HEK293T (cell line): ENCODE measurements at regions not wholly inside any gene's neighbourhood (a gene's known extent, or its start where the extent isn't known, plus 50 kb on each side); places are given as distances from the start of the nearest gene placed in this dataset.

ENCODE experiments used
- CTCF ChIA-PET: fragments of 350-600 bp; formaldehyde crosslinking; extraction: SDS; loops from one replicate; lab custom pipeline; 2021; ENCODE audit warnings: antibody characterized with exemption, inconsistent platforms; lab: Yijun Ruan, JAX
- POLR2A ChIA-PET: fragments of 350-600 bp; formaldehyde crosslinking; extraction: SDS; loops from one replicate; lab custom pipeline; 2020; ENCODE audit warnings: antibody characterized with exemption, inconsistent platforms; lab: Yijun Ruan, JAX
- DNase-seq: peaks from one replicate; pipeline ENCODE4 v3.0.0; 2012; ENCODE audit warnings: mixed read lengths; ENCODE audit errors: extremely low spot score
- ARNT ChIP-seq: fragments of 450-650 bp; IDR thresholded peaks from 2 replicates; pipeline ENCODE4 v1.6.1; 2017; ENCODE audit warnings: mild to moderate bottlenecking
- BHLHE40 ChIP-seq: fragments of 450-650 bp; IDR thresholded peaks from 2 replicates; pipeline ENCODE4 v1.6.1; 2016; ENCODE audit warnings: mild to moderate bottlenecking, moderate library complexity, borderline replicate concordance
- CTBP1 ChIP-seq: fragments of 450-650 bp; IDR thresholded peaks from 2 replicates; pipeline ENCODE4 v1.6.1; 2016; ENCODE audit warnings: borderline replicate concordance
- ELF4 ChIP-seq: fragments of 450-650 bp; IDR thresholded peaks from 2 replicates; pipeline ENCODE4 v1.6.1; 2017; ENCODE audit warnings: antibody characterized with exemption
- FOXA1 ChIP-seq: fragments of 450-650 bp; IDR thresholded peaks from 2 replicates; pipeline ENCODE4 v1.6.1; 2016; ENCODE audit warnings: mild to moderate bottlenecking
- FOXK2 ChIP-seq: fragments of 450-650 bp; IDR thresholded peaks from 2 replicates; pipeline ENCODE4 v1.6.1; 2016; ENCODE audit warnings: mild to moderate bottlenecking
- FOXM1 ChIP-seq: fragments of 450-650 bp; IDR thresholded peaks from 2 replicates; pipeline ENCODE4 v1.6.1; 2017; ENCODE audit warnings: mild to moderate bottlenecking, borderline replicate concordance
- HDGF ChIP-seq: fragments of 450-650 bp; IDR thresholded peaks from 2 replicates; pipeline ENCODE4 v1.6.1; 2017; ENCODE audit warnings: antibody characterized with exemption, borderline replicate concordance
- L3MBTL2 ChIP-seq: fragments of 450-650 bp; conservative IDR thresholded peaks from 2 replicates; pipeline ENCODE4 v1.6.1; 2016; ENCODE audit warnings: mild to moderate bottlenecking
- LEF1 ChIP-seq: fragments of 450-650 bp; IDR thresholded peaks from 2 replicates; pipeline ENCODE4 v1.6.1; 2017; ENCODE audit warnings: mild to moderate bottlenecking, borderline replicate concordance
- NFRKB ChIP-seq: fragments of 450-650 bp; IDR thresholded peaks from 2 replicates; pipeline ENCODE4 v1.6.1; 2016; ENCODE audit warnings: mild to moderate bottlenecking, moderate library complexity
- SP1 ChIP-seq: fragments of 450-650 bp; IDR thresholded peaks from 2 replicates; pipeline ENCODE4 v1.6.1; 2017
- SUZ12 ChIP-seq: fragments of 450-650 bp; IDR thresholded peaks from 2 replicates; pipeline ENCODE4 v1.6.1; 2016; ENCODE audit warnings: mild to moderate bottlenecking
- TARDBP ChIP-seq: fragments of 450-650 bp; IDR thresholded peaks from 2 replicates; pipeline ENCODE4 v1.6.1; 2016
- ZNF384 ChIP-seq: fragments of 450-650 bp; IDR thresholded peaks from 2 replicates; pipeline ENCODE4 v1.6.1; 2016
- TF ChIP-seq, protein P1 (sequence below): fragments of 450-650 bp; IDR thresholded peaks from 2 replicates; pipeline ENCODE4 v1.6.1; 2016

DNA sequence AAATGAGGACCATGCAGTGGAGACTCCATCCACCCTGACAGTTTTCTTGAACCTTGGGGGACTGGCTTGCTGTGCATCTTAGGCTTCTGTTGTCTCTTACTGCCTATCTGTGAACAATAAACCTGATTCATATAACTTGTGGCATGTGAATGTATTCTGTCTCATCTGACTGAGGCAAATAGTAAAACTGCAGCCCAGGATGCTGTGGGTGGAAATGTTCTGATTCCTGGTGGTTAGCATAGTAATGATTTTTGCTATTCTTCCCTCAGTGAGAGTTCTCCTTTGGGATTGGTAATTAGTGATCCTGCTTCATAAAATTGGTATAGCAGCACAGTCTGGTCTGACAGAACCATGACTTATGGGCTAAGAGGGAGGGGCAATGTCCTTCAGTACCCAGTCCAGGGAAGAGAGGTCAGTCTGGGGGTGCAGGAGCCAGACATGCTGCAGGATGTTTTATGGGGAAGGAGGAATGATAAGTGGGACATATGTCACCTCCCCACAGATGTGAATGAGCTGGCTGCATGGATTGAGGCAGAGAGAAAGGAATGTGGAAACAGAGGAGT, 147.1 kb downstream of the OR2B2 start:
- DNase-seq: no peak
- CTCF ChIA-PET: no interaction called here
- POLR2A ChIA-PET: interaction anchor here (0.8 kb wide), 1 partner anchor 31 kb away, joined by 3 read pairs; no protein-coding TSS in a partner anchor
- no peak for TF ChIP-seq FOXM1

DNA sequence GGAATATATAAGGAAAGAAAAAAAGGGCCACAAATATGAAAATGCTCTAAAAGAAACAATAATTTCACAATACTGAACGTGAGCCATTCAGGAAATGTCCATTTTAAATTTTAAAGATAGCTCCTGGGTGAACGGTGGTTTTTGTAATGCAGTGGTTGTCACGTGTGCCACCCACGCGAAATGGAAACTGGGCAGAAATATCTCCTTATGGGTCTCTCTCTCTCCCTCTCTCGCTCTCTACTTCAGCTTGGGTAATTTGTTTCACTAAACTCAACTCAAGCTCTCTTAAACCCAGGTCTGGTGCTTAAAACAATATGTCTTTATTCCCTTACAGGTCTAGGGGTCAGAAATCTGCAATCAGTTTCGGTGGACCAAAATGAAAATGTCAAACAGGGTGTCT, 150.8 kb downstream of the OR2B2 start:
- CTCF ChIA-PET: interaction anchor here (1.9 kb wide), 1 partner anchor 11 kb away, joined by 9 read pairs; no protein-coding TSS in a partner anchor
- TF ChIP-seq LEF1 (no peak), TARDBP (no peak), ARNT (no peak), L3MBTL2 (no peak), CTBP1 (no peak), BHLHE40 (no peak), FOXK2 (no peak), SUZ12 (no peak), FOXA1 (no peak), HDGF (no peak), SP1 (no peak), FOXM1 (no peak), ZNF384 (no peak), NFRKB (no peak), ELF4 (no peak)
- TF ChIP-seq, protein P1, sequence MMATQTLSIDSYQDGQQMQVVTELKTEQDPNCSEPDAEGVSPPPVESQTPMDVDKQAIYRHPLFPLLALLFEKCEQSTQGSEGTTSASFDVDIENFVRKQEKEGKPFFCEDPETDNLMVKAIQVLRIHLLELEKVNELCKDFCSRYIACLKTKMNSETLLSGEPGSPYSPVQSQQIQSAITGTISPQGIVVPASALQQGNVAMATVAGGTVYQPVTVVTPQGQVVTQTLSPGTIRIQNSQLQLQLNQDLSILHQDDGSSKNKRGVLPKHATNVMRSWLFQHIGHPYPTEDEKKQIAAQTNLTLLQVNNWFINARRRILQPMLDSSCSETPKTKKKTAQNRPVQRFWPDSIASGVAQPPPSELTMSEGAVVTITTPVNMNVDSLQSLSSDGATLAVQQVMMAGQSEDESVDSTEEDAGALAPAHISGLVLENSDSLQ: no peak
- POLR2A ChIA-PET: interaction anchor here (0.7 kb wide), 1 partner anchor 49 kb away, joined by 3 read pairs; a partner anchor contains a TSS
- no peak for DNase-seq

DNA sequence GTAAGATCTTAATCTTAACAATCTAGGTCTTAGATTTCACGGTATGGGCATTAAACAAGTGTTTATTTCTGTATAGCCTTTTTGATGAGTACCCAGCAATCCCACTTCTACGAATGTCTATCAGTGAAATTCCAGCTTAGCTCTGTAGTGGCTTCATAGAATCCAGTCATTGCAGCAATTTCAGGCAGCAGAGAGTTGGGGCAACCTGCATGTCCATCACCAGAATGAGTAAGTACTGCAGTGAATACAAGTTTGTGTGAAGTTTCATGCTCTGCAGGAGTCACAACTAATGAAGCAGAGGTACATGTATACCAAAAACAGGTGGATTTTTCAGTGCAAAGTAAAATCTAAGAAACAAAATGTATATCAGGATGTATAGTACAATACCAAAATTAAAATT, 151.7 kb downstream of the OR2B2 start:
- POLR2A ChIA-PET: interaction anchor here (0.7 to 2.5 kb wide), 2 partner anchors 12 to 133 kb away, joined by 3 to 9 read pairs; a partner anchor contains a TSS
- TF ChIP-seq ZNF384: no peak
- TF ChIP-seq FOXA1: no peak
- no peak for TF ChIP-seq FOXM1
- TF ChIP-seq, protein P1: no peak
- TF ChIP-seq HDGF: no peak
- TF ChIP-seq LEF1: no peak
- no peak for TF ChIP-seq SP1
- no peak for TF ChIP-seq FOXK2
- no peak for TF ChIP-seq L3MBTL2
- no peak for DNase-seq
- CTCF ChIA-PET: interaction anchor here (2.4 kb wide), 1 partner anchor 12 kb away, joined by 13 read pairs; no protein-coding TSS in a partner anchor

DNA sequence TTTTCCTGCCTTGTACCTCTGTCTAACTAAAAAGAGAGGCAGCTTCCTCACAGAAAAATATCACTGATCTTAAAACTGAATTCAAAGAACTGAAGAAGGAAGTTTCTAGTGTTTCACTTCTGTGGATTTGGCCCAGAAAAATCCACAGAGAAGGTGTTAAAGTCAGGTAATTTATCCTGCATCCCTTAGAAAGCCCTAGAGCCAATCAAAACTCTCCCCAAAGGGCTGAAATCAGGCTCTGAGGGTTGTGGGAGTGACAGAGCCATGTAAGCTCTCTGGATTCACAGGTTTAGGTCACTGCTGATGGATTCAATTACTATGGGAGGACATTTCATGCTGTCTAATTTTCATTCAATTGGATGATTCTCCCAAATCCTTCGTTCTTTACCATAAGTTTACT, 152.3 kb downstream of the OR2B2 start:
- no peak for DNase-seq
- POLR2A ChIA-PET: interaction anchor here (2.5 kb wide), 1 partner anchor 13 kb away, joined by 9 read pairs; no protein-coding TSS in a partner anchor
- no peak for TF ChIP-seq FOXK2
- CTCF ChIA-PET: interaction anchor here (2.4 kb wide), 1 partner anchor 12 kb away, joined by 13 read pairs; no protein-coding TSS in a partner anchor

DNA sequence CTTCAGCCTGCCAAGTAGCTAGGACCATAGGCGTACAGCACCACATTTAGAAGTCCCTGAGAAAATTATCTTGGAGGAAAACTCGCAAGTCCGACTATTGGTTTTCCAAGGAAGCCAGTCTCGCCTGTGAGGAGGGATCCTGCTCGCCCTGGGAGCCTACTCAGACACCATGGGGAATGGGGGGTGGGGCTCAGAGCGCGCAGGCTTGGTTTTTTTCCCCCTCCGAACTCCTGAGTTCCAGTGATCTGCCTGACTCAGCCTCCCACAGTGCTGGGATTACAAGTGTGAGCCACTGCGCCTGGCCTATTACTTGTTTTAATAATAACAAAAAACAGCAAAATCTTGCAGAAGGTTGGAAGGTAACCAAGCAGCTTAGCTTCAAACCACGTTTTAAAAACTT, 153.7 kb downstream of the OR2B2 start:
- ChIA-PET POLR2A (interaction anchor here (1.5 to 2.5 kb wide), 2 partner anchors 10 to 14 kb away, joined by 4 to 9 read pairs; no protein-coding TSS in a partner anchor), CTCF (interaction anchor here (1.2 to 2.4 kb wide), 2 partner anchors 10 to 14 kb away, joined by 4 to 13 read pairs; no protein-coding TSS in a partner anchor)
- TF ChIP-seq ELF4: no peak
- no peak for TF ChIP-seq FOXK2
- TF ChIP-seq NFRKB: no peak
- no peak for TF ChIP-seq SP1
- TF ChIP-seq TARDBP: no peak
- no peak for TF ChIP-seq SUZ12
- TF ChIP-seq LEF1: no peak
- TF ChIP-seq ZNF384: no peak
- no peak for TF ChIP-seq ARNT
- no peak for DNase-seq

DNA sequence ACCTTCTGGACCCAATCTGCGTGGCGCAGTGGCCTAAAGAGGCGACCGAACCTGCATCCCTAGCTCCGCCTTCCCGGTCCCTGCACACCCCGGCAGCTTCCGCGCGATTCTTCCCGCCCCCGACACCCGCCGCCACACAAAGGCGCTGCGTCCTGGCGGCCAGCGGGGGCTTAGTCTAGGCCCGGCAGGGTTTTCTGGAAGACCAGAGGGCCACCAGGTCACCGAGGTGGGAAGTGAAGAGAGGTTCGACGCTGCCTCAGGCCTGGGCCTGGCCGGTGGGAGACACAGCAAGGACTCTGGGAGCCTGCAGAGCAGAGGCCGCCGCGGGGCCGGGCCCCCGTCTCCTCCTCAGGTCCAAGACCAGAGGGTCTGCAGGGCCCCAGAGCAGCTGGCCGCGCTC, 154.9 kb downstream of the OR2B2 start:
- DNase-seq: no peak
- TF ChIP-seq NFRKB (no peak), BHLHE40 (no peak), TARDBP (no peak), SP1 (no peak), FOXA1 (no peak), L3MBTL2 (no peak), ELF4 (no peak), SUZ12 (no peak)
- TF ChIP-seq, protein P1: no peak
- POLR2A ChIA-PET: no interaction called here
- CTCF ChIA-PET: interaction anchor here (0.7 kb wide), 1 partner anchor 15 kb away, joined by 3 read pairs; no protein-coding TSS in a partner anchor

DNA sequence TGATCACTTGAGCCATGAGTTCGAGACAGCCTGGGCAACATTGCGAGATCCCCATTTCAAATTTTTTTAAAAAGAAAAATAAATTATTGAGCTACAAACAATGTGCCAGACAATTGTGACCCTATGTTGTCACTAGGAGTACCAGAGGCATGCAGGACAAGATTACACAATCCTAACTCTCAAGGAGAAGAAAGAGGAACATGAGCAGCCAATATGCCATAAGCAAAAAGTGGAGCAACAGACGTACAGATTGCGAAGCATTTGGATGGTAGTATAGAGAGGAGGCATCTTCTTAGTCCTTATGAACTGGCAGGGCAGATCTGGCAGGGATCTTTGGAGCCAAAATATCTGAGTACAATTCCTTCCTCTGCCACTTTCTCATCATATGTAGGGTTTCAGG, 156.4 kb downstream of the OR2B2 start:
- CTCF ChIA-PET: no interaction called here
- TF ChIP-seq HDGF (no peak), NFRKB (no peak), BHLHE40 (no peak), SP1 (no peak), ARNT (no peak), TARDBP (no peak)
- TF ChIP-seq, protein P1: no peak
- no peak for DNase-seq
- POLR2A ChIA-PET: no interaction called here
